Iris pigment epithelial cell (primary cell): ENCODE measurements at regions not wholly inside any gene's neighbourhood (a gene's known extent, or its start where the extent isn't known, plus 50 kb on each side); places are given as distances from the start of the nearest gene placed in this dataset.
"Not testable (repeated sequence)": the region's sequence is repeated elsewhere in the genome, so short reads cannot be mapped to it uniquely, and the experiment has no call there.

ENCODE experiments used
- DNase-seq: peaks from one replicate; pipeline ENCODE4 v3.0.0-alpha.2; 2011; ENCODE audit warnings: low read depth

DNA sequence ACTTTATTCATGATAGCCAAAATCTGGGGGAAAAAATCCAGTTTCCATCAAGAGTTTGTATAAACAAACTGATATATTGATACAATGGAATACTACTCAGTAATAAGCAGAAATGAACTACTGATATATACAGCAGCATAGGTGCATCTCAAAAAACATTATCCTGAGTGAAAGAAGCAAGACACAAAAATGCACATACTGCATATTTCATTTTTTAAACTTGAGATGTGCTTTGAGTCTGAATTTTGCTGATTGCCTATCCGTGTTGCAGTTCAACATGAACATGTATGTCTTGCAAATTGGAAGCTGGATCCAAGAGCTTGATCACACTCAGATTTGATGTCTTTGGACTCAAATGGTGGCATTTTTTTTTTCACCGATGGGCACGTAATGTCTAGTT is 132.4 kb downstream of the TSEN15 start:
- DNase-seq: no peak

DNA sequence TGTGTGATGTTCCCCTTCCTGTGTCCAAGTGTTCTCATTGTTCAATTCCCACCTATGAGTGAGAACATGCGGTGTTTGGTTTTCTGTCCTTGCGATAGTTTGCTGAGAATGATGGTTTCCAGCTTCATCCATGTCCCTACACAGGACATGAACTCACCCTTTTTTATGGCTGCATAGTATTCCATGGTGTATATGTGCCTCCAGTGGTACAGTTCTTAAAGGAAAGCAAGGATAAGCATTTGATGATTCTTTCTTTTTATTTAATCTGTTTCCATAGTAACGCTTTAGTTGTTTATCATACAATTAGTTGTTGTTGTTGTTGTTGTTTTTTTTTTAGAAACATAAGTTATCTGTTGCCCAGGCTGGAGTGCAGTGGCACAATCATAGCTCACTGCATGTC is 133.1 kb downstream of the TSEN15 start:
- not testable (repeated sequence) for DNase-seq

DNA sequence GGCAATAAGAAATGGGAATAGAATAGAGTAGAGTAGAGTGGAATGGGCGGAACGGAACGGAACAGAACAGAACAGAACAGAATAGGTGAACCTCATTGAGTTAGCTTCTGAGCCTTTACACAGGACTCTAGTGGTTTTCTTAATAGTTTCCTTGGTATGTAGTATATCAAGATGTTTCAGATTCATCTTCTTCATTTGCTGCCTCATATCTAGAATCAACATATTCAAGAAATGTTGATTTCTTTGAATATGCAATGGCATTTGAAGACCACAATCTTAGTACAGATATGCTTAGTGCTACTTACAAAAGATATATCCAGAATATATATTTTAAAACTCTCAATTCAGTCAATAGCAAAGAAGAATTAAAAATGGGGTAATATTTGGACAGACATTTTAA is 133.8 kb downstream of the TSEN15 start:
- no peak for DNase-seq

DNA sequence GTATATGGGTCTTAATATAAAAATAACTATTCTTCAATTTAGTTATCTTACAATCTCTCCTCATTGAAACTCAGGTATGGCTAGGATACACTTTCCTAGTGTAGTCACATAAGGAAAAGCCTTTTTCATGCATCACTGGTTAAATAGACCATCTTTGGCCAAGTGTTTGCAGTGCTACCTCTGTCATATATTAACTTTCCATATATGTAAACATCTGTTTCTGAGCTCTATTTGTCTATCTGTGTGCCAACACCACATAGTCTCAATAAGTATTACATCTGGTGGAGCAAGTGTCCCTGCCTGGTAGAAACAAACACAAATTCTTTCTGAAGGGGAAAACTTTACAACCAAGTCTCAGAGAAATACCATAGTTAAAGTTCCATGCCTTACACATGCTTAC is 134.6 kb downstream of the TSEN15 start:
- DNase-seq: no peak

DNA sequence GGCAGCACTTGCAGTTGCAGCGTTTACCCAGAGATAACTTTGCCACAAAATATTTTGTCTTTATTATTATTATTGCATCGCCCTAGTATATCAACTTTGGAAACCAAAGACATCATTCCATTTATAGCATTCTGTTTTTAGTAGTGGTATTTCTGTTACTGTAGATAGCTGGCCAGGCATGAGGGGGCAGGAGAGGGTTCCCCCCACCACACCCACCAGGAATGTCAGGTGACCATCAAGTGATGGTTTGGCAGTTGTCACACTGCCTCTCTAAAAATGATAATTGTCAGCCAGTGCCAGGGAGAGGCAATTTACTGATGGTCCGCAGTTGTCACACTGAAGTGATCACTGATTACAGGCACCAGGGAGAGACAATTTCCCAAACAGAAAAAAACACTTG is 135.6 kb downstream of the TSEN15 start:
- no peak for DNase-seq

DNA sequence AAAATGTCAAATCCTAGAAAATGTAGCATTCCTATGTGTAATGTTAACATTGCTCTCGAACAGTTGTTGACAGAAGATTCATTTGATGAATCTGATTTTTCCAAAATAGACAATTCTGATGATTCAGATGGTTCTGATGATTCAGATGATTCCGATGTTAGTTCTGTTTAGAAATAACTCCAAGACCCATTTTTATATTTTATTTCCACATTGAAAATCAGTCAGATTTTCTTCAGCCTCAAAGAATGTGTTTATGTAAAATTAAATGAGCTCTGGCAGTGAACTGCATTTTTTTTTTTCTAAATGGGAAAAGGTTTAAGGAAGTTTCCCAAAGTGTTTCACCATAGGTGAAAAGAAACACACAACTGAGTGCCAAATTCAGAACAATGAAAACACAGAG is 136.5 kb downstream of the TSEN15 start:
- DNase-seq: no peak

DNA sequence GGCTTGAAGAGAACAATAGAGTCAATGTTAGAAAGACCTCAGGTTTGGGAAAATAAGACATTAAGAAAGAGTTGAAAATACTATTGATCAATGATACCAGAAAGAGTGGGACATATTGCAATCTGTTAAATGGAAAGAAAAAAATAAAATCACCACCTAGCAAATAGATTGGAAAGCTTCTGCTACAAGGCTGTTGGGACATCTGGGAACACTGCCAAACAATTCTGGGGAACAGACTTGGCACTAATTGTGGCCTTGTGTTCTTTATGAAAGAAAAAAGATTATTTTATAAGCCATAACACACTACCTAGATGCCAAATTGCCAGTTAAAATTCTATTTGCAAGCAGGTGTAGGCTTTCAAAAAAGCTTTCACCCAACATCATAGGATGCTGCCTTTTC is 137.8 kb downstream of the TSEN15 start:
- no peak for DNase-seq

DNA sequence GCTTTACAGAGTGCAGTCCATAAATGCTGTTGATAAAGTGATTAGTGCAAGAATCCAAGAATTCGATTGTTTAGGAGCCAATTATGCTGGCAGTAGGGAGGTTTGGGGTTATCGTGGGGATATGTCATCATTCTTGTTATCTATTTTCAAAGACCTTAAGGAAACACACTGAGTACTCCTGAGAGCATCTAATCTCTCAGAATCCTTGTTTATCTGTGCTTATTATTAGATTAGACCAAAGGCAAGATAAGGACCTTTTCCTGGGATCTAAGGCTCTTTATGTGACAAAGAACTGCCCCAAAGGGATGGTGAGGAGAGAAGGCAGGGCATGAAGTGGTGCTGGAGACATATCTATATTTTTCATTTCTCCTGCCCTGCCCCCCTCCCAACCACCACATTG is 139.1 kb downstream of the TSEN15 start:
- DNase-seq: no peak

DNA sequence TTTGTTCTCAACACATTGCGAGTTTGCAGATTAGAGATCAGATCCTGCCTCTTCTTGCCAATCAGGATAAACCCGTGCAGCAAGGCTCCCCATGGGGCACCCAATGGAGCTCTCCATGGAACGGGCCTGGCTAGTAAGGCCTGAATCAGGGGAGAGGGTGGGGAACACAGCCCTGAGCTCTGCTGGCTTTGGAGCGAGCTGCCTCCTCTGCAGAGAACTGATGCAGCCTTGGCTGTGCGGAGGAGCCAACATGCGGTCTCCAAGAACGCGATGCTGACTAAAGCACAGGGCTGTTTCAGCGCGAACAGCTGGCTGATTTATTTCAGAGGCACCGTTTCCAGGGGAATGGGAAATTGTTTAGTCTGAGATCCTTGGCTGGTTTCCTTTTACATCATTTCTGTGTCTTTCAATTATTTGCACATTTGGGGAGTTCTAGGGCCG is 139.7 kb downstream of the TSEN15 start:
- peak; percentile 86 for DNase-seq

DNA sequence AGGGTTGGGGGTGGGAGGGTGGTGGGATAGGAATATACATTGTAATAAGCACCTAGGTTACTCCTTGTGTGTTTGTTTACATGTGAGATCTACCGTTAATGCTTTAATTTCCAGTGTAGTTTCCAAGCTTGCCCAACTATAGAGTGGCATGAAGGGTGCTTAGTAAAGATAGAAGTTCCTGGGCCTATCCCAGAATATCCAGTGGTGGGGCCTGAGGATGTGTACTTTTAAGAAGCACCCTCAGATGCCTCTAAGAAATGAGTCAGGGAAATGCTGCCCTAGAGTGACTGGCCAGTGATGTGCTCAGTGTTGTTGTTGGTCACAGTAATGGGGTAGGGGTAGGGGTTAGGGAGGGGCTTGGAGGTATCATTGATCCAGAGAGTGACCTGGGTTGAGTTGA is 141.3 kb downstream of the TSEN15 start:
- no peak for DNase-seq

DNA sequence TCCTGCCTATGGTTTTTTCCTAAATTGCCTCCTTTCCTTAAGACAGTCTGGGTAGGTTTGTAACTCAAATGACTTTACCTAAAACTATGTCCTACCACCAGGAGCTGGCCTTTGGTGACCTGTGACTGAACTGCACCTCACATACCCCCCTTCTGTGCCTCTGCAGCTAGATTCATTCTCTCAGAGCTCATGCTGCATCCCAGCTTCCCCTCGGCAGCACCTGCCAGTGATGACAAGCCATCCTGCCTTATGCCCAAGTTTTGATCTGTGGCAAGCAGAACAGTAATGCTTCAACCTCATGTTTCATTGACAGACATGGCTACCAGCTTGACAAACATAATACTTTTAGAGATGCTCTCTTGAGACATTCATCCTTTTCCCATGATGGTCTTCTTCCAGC is 141.9 kb downstream of the TSEN15 start:
- no peak for DNase-seq

DNA sequence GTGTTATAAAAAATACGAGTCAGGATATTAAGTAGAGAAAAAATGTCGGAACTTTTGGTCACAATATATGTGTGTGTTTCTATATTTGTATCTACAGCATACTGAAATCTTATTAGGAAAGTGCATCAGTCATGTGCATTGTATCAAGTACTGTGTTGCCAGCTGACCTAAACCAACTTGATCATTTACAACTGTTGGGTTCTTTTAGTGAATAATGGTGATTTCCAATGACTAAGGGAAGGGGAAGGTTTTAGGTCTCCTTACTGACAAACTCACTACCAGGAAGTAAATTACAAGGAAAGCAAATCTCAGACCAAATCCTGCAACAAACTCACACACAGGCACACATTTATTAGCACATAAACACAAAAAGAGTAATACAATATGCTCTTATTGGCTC is 142.7 kb downstream of the TSEN15 start:
- no peak for DNase-seq

DNA sequence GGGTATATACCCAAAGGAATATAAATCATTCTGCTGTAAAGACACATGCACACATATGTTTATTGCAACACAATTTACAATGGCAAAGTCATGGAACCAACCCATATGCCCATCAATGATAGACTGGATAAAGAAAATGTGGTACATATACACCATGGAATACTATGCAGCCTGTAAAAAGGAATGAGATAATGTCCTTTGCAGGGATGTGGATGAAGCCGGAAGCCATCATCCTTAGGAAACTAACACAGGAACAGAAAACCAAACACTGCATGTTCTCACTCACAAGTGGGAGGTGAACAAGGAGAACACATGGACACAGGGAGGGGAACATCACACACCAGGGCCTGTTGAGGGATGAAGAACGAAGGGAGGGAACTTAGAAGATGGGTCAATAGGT is 144.2 kb downstream of the TSEN15 start:
- DNase-seq: not testable (repeated sequence)

DNA sequence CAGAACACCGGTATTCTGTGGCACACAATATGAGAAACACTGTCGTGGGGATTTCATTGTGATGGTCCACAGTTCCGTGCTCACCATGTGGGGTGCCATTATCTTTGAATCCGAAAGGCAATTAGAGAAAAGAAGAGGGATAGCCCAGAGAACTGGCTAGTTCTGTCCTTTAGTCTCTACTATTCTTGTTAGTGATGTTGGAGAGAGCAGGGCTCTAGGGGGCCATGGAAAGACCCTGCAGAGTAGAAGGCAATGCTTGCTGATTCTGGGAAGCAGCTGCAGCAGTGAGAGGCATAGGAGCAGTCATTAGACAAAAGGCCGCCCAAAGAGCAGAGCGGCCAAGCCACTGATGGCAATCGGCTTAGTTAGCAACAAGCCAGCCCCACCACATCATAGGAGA is 146.3 kb downstream of the TSEN15 start:
- DNase-seq: no peak

DNA sequence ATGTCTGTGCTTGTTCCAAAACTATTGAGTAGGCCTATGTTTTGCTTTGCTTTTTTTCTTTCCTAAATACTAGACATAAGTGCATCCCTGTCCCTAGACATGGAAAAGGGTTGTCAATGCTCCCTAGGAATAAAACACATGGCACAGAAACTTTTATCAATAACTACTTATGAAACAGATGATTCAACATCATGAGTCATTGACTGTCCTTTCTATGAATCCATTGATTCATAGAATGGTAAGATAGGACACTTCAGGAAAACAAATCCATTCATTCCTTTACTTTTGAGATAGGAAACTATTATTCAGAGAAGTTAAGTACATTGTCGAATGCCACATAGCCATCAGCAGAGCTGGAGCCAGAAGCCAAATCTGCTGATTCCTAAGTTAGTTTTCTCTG is 147.5 kb downstream of the TSEN15 start:
- DNase-seq: peak; percentile 29

DNA sequence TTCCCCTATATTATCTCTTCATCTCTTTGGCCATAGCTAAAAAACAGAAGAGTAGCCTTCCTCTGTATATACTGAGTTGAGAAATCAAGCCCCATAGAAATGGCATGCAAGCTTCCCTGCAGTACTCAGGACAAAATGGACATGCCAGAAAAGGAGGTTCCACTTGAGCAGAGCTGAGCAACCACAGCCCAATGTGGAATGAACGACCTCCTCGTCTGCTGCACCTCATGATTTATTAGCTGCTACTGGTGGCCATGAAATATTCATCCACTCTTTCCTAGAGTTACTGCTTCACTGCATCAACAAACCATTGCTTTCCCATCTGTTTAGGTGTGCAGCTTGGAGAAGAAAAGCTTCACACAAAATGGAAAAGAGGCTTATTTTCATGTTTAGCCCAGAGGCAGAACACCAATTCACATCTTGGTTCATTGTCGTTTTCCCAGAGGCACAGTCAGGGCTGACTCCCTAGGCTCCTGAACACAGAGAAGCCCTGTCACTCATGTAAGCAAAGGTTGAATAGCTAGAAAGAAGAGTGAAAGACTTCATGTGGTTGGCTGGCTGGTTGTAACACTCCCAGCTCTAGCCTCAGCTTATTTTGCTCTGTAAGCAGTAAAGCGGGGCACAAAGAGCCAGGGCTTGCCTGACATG is 148.0 kb downstream of the TSEN15 start:
- no peak for DNase-seq

DNA sequence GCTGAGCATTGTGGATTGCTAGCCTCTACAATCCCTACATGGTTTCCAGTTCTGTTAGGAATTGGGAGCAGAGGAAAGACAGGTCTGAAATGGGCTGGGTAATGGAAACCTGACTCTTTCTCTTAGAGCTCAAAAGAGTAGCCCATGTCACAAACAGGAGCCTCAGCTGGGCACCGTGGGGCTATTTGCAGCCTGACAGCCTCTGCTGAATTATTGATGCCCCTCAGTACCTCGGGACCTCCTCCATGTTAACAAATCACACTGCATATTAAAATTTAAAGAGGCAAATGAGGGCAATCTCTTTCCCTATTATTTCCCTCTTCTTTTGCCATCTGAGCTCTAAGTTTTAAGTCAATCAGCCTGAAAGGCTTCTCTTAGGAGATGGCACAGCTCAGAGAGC is 157.1 kb downstream of the TSEN15 start:
- no peak for DNase-seq

DNA sequence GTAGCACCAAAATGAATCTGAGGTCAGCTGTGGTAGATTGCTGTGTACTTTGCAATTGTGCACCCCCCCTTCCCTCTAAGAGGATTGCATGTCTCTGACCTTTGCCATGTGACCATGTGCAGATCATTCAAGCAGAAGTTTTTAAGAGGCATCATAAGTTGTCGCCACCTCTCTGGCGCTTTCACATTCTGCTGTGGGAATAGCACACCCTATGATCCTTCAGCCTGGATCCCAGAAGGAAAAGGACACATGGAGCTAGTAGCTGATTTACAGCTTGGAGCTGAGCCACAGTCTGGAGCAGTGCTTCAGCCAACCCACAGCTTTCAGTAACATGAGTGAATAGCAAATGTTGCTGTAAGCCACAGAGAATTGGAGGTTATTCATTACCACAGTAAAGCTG is 158.5 kb downstream of the TSEN15 start:
- DNase-seq: peak; percentile 17

DNA sequence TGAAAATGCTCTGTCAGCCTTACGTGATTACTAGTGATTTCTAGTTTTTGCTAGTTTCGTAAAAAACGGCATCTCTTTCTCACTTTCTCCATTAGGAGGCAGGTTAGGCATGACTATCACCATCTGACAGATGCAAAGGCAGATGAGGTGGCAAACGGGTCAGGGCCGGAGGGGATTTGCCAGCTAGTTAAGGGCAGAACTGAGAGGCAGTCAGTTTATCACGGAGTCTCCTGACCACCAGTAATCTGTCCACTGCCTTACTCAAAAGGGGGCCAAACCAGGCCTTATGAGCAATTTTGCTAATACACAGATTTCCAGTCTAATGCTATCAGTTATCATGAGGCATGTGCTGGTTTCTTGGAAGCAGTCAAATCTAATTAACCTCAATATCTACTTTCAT is 159.3 kb downstream of the TSEN15 start:
- no peak for DNase-seq

DNA sequence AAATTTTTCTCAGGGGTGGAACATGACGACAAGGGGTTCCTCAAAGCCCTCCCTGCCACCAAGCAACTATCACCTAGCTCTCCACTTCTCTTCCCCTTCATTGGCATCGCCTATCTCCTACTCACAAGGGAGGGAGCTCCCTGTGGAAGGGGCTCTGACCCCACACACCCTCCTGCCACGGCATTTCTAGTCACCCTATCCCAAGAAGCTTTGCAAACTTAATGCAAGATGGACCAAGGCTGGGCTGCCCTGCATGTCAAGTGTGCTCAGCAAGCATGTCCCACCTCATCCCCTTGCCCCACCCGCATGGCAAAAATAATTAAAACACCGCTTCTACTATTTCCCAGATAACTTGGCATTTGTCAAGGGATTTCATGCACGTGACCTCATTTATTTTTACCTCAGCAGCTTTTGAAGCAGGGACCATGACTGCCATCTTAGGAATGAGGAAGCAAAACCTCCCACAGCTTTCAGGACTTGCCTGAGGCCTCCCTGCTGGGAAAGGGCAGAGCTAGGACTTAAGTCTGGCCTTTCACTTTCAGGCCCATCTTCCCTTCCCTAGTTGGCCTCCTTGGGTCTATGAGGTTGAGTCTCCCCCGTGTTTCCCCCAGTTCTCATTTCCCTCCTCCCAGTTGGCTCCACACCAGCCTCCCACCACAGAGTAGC is 161.3 kb downstream of the TSEN15 start:
- DNase-seq: peak; percentile 91

DNA sequence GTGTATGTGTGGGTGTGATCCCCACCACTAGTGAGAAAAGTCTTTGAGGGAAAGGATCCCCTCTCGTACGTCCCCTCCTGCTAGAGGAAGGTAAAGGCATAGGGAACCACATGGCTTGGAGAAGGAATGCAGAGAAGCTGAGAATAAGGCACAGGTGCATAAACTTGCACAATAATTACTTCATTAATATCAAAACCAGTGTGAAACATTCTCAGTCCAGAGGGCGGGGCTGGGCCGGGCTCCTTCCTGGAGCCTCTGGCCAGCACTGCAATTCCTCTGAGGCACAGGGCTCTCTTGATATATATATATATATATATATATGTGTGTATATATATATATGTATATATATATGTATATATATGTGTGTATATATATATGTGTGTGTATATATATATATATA is 162.6 kb downstream of the TSEN15 start:
- DNase-seq: no peak

DNA sequence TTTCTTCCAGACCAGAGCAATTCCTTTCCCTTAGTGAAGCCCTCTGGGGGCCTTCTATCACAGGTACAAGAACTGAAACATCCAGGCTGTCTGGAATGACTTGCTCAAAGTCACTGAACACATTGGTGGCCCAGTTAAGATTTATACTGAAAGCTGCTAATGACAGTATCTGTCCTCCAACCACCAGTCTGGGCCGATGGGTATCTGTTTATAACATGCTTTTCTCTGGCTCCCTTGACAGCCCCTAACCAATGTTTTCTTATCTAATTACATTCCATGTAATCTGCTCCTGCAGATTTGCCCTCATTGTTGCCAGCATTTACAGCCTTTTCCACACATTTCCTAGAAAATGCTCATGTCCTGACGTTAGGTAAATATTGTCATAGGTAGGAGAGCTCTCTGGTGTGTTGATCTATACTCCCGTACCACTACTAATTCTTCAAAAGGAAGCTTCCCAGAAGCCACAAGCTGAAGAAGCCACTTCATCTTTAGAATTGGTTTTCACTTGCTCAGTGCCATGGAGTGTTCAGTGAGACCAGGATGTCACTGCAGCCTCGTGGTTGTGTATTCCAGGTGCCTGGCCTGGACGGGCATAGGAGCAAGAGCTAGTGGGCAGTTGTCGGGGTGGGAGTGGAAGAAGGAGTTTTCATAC is 163.9 kb downstream of the TSEN15 start:
- DNase-seq: no peak

DNA sequence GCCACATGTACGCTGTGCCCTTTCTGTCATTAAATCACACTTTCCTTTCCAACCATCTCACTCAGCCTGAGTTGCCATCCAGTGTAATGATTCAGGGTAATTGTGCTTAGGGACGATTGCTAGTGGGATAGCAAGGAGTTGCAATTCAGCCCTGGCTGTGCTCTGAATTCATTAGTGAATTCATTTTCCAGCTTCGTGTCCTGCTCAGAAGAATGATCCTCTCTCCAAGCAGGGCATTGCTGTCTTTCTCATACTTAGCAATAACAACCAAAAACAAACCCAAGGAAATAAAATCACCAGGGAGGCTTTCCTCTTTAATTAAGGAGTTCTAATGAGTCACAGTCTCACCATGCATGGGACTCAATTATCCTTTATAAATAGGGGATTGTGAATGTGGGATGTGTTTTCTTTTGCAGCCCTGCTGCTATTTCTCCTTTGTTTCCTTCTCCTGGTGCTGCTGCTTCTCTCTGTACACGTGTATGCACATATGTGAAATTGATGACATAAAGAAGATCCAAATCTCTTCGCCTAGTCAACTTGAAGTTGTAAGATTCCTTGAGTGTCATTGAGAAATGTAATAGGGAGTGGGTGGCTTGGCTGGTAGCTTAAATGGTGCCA is 167.0 kb downstream of the TSEN15 start:
- DNase-seq: no peak
